Stimulated activated CD8-positive, alpha-beta memory T cell treated with anti-CD3 and anti-CD28 coated beads, Interleukin-4, amount 100 ng/mL, for 24 hours (primary cell): ENCODE measurements at regions not wholly inside any gene's neighbourhood (a gene's known extent, or its start where the extent isn't known, plus 50 kb on each side); places are given as distances from the start of the nearest gene placed in this dataset.
"Not testable (repeated sequence)": the region's sequence is repeated elsewhere in the genome, so short reads cannot be mapped to it uniquely, and the experiment has no call there.

Experiments
- DNase-seq: peaks from one replicate; pipeline ENCODE4 v3.0.0-alpha.2; 2020; ENCODE audit warnings: low read depth

GRCh38 chr5:126150319-126150718, 272.9 kb upstream of the GRAMD2B start:
- DNase-seq = not testable (repeated sequence)

DNA sequence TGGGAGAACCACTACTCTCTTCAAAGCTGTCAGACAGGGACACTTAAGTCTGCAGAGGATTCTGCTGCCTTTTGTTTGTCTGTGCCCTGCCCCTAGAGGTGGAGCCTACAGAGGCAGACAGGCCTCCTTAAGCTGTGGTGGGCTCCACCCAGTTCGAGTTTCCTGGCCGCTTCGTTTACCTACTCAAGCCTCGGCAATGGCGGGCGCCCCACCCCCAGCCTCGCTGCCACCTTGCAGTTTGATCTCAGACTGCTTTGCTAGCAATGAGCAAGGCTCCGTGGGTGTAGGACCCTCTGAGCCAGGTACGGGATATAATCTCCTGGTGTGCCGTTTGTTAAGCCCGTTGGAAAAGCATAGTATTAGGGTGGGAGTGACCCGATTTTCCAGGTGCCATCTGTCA, 267.9 kb upstream of the GRAMD2B start:
- DNase-seq = not testable (repeated sequence)

GRCh38 chr5:126166368-126166767, 256.8 kb upstream of the GRAMD2B start:
- no peak for DNase-seq

DNA sequence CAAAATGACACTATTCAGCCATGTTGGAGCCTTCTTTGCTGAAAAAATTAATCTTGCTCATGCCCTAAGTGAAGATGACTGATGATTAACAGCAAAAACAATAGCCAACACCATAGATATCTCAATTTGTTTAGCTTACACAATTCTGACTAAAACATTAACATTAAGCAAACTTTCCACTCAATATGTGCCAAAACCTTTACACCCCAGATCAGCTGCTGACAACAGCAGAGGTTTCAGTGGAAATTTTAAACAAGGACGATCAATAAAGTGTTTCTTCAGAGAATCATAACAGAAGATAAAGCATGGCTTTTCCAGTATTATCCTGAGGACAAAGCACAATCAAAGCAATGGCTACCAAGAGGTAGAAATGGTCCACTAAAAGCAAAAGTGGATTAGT, 254.4 kb upstream of the GRAMD2B start:
- DNase-seq = no peak

- DNase-seq = no peak
Measured at GRCh38 chr5:126171916-126172315, 251.3 kb upstream of the GRAMD2B start.

- DNase-seq = no peak
Measured at GRCh38 chr5:126172812-126173211, 250.4 kb upstream of the GRAMD2B start.

DNA sequence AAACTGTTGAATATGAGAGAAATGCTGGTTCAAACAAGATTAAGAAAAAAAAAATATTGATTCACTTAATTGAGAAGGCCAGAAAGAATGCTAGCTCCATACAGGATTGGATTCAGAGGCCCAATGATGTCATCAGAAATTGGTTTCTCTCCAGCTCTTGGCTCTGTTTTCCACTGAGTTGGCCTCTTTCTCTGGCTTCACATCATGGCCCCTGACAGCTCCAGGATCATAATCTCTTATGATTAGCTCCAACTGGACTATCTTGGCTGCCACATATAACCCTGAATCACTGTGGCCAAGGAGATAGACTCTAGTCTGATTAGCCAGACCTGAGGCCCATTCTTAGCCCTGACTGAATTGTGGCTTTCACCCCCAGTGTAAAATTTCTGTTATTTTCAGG, 244.7 kb upstream of the GRAMD2B start:
- DNase-seq = no peak

DNA sequence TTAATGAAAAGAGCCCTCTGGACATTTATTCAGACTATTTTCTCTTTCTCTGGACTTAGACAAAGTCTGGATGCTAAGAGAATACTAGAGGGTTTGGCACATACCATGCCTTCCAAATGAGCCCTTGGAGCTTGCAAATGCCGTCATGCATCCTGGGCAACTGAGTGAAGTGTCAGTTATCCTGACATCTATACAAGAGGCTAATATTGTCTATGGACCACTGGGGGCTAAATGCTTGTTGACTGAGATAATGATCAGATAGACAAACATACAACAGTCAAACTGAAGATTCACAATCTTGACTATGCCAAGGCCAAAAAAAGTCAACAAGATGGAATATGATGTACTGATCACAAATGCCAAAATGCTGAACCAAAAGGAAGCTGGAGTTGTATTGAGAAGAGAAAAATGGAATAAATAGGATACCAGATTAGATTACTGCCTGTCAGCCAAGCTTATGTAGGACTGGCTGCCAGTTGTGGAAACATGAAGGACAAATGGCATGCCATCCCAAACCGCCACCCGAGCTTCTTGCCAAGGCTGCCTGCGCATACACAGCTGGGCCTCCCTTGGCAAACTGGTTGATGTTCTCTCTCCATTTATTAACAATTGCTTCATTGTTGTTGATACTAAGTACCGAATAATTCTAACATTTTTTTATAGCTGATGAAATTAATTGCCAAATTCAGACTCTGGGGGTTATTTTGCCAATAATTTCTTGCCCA, 240.1 kb upstream of the GRAMD2B start:
- DNase-seq = no peak

- DNase-seq = no peak
Measured at GRCh38 chr5:126184474-126184873, 238.7 kb upstream of the GRAMD2B start.

- DNase-seq = no peak
Measured at GRCh38 chr5:126186210-126186609, 237.0 kb upstream of the GRAMD2B start.

DNA sequence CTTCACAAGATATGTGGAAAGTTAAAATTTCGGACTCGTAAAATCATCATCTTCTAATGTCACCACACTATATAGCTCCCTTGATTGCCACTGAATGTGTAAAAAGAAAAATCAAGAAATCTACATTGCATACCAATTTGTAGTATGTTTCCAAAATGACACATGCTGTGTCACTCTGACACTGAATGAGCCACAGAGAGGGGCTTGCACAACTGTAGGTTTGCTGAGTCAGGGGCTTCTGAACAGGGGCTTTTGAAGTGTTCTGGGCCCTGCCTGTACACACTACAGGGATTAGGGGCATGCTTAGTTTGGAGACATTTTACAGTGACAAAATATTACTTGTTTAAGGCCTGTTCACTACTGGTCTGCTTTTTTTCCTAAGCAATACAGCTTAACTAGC, 234.4 kb upstream of the GRAMD2B start:
- DNase-seq = no peak

GRCh38 chr5:126189231-126189630, 234.0 kb upstream of the GRAMD2B start:
- no peak for DNase-seq

GRCh38 chr5:126189862-126190261, 233.3 kb upstream of the GRAMD2B start:
- DNase-seq = no peak

- no peak for DNase-seq
Measured at GRCh38 chr5:126192226-126192625, 231.0 kb upstream of the GRAMD2B start.

DNA sequence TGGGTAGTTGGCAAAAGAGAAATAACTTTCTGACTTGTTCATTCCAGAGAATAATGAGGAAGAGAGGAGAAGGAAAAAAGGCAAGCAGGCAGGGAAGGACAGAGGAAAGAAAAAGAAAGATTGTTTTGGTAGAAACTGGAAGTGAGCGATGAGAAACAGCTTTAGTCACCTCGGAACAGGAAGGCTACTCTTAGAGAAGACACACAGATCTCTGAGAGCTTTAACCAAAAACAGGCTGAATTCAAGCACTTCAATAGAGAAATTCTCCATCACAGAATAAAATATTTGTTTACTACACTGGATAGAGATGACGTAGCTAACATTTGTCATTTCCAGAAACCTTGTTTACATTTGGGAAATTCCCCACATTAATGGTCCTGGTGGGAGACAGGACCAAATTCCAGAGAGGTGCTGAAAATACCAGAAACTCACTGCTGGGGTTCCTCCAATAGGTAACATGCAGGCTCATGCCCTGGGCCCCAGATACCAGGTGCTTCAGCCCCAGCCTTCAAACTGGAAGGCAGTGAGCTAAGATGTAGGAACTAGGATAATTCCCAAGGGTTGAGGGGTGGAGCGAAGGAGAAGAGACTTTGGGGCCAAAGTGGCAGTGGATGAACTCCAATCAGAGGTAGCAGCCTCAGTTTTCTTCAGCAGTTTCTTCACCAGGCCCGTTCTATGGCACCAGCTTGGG, 227.7 kb upstream of the GRAMD2B start:
- no peak for DNase-seq

DNA sequence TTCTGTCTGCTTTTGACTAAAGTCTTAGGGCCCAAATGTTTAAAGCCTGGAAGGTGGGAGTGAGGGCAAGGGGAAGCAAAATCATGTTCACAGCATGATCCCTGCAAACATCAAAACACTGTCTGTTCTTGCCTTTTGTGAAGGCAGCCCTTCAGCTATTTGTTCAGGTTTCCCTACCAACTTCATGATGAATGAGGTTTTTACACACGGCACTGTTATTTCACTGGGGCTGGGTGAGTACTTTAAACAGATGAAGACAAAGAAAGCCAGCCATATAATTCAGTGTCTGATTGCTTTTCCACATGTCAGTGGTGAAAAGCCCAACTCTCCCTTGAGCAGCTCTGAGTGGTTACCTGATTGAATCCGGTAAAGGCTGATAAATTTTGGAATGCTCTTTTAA, 224.7 kb upstream of the GRAMD2B start:
- DNase-seq = no peak

DNA sequence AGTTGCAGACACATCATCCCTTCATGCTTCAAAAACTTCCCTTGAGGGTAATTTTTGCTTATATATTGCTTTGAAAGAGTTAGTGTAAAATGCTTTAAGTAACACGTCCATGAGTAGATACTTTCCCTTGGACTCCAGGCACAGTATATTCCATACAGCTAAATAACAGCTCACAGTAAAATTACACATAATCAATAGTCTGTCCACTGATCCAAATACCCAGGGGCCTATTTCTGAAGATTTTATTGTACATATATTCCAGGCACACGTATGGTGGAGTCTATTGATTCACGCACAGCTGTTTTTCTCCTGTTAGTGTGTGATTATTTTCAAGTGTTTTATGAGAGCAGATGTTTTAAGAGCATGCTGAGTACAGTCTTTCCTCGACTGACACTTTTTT, 223.7 kb upstream of the GRAMD2B start:
- DNase-seq = no peak

DNA sequence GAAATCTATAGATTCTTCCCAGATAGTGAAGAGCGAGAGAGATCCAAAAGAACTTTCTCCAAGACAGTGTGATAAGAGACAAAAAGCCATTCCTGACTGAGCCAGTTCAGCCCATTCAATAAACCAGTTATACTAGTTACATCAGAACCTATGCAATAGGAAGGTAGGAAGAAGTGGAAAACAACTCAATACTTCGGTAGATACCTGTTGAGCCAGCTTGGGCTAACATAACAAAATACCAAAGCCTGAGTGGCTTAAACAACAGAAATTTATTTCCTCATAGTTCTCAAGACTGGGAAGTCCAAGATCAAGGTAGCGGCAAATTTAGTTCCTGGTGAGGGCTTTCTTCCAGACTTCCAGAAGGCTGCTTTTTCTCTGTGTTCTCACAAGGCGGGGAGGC, 214.5 kb upstream of the GRAMD2B start:
- no peak for DNase-seq

DNA sequence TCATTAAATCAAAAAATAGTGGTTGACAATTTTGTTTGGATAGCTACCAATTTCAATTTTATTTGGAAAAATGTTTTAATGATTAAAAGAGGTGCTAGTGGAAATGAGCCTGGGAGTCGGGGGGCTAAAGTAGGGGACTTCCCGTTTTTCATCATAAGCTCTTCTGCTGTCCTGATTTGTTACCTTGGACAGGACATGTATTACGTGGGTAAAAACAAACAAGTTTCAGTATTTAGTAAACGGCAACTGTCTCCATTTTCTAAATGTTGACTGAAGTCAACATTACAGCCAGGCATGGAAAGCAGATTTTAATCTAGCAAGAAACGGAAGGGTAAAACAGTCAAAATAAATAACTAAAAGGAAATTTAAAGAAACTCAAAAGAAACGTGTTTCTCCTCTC, 212.3 kb upstream of the GRAMD2B start:
- no peak for DNase-seq

- no peak for DNase-seq
Measured at GRCh38 chr5:126219616-126220015, 203.6 kb upstream of the GRAMD2B start.

- DNase-seq = no peak
Measured at GRCh38 chr5:126220725-126221124, 202.5 kb upstream of the GRAMD2B start.

DNA sequence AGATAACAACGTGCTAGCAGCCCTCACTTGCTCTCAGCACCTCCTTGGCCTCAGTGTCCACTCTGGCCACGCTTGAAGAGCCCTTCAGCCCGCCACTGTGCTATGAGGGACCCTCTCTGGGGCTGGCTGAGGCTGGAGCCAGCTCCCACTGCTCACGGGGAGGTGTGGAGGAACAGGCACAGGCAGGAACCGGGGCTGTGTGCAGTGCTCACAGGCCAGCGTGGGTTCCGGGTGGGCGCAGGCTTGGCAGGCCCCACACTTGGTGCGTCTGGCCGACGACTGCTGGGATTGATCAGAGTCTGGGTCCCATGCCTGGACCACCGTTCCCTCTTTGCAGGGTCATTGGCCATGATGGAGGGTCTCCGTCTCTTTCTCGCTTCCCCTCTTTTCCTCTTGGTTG, 194.3 kb upstream of the GRAMD2B start:
- DNase-seq = no peak

DNA sequence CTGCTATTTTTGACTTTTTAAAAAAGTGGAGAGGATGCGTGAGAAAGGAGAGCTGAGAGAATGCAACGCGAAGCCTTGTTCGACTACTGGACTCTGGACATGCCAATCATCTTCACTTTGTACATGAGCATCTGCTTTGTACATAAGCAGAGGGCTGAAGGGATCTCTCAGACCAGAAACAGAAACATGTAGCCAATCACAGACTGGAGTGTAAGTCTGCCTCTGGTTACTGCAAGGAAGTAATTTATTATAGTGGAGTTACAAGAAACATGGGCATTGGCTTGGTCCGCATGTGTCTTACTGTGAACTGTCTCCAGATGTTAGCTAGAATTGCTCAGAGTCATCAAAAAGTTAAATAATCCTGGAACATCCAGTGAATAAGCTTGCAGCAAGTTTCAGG, 190.0 kb upstream of the GRAMD2B start:
- DNase-seq = no peak
